ENCODE measurements at regions not wholly inside any gene's neighbourhood (a gene's known extent, or its start where the extent isn't known, plus 50 kb on each side); places are given as distances from the start of the nearest gene placed in this dataset.
A peak's percentile ranks its signal among the peaks of the same experiment; 100 is the strongest.

DNA sequence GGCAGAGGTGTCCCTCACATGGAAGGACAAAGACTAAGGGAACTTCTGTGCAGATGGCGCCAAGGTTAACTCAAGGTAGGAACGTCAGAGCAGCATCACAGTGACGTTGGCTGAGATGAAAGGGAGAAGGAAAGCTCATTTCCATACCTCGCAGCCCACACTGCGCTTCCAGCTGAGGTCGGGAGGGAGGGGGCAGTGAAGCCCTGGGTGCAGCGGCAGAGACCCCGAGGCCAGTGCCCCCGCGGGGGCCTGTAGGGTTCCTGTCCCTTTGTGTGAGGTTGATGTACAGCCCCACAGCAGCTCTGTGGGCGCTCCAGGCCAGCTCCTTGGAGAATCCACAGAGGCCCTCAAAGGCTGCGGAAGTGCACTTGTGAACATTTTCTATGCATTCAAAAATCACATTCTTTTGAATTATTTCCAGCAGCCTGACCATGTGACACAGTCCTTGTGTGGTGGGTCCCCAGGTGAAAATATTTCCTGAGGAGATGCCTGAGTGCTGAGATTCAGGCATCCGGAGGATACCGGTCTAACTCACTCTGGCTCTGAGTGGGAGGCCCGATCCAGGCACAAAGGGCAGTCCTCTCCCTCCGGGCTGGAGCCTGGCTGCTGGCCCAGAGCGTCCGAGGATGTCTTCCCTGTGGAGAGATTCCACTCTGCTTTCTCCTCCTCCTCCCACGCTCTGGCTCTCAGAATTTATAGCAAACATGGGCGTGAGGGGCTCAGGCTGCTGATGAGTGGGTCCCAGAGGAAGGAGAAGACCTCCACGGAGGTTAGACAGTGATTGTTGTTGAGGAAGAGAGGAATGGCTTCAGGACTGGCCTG, 150.7 kb downstream of the ICE1 start:
- TF ChIP-seq, protein P1, sequence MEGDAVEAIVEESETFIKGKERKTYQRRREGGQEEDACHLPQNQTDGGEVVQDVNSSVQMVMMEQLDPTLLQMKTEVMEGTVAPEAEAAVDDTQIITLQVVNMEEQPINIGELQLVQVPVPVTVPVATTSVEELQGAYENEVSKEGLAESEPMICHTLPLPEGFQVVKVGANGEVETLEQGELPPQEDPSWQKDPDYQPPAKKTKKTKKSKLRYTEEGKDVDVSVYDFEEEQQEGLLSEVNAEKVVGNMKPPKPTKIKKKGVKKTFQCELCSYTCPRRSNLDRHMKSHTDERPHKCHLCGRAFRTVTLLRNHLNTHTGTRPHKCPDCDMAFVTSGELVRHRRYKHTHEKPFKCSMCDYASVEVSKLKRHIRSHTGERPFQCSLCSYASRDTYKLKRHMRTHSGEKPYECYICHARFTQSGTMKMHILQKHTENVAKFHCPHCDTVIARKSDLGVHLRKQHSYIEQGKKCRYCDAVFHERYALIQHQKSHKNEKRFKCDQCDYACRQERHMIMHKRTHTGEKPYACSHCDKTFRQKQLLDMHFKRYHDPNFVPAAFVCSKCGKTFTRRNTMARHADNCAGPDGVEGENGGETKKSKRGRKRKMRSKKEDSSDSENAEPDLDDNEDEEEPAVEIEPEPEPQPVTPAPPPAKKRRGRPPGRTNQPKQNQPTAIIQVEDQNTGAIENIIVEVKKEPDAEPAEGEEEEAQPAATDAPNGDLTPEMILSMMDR (IDR thresholded peaks at IDR 0.05): no peak
- H3K9me3 ChIP-seq: no peaks in the 10 kb centered on the region
- H3K27me3 ChIP-seq: no peaks in the 10 kb centered on the region
- peak overlapping the region; percentile 27 to 29 for H3K27ac ChIP-seq
- no peak for DNase-seq (ENCODE audit: low spot score)
- no peaks in the 10 kb centered on the region for H3K36me3 ChIP-seq
- H3K4me3 ChIP-seq: no peak overlapping the region
- no peaks in the 10 kb centered on the region for H3K4me1 ChIP-seq

DNA sequence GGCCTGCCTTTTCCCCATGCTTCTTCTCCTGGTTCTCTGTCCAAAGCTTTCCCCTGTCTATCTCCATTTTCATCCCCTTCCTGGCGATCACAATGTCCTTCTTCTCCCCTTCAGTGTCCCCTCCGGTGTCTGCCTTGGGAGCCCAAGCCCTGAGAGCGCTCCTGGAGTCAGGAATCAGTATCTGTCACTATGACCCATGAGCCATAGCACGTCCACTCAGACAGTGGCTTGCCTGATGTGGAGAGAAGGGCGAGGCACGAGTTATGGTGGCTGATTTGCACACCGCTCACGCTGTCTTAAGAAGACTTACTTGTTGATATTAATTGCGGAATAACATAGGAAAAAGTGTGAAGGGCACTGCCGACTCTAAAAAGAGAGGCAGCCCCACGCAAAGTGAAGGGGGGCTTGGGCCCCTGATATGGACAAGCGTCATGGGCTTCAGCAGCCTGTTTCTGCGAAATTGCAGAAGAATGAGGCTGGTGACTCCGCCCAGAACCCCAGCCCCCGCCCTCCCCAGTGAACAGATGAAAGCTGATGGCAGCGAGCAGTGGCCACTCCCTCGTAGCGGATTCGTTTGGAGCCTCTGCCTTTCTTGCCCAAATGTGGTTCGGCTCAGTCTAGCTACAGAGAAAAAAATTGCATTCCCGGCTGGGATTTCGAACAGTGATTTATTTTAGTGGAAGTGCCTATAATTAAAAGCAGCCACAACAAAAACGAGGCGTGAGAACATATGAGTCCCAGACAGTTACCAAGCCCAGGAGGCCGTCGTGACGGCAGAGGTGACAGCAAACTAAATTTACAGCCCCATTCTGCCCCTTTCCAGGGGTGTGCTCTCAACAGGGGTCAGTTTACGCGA, 149.8 kb downstream of the ICE1 start:
- DNase-seq (ENCODE audit: low spot score): no peak
- Histone ChIP-seq H3K4me1 (no peaks in the 10 kb centered on the region), H3K4me3 (no peak overlapping the region), H3K27ac (peak overlapping the region; percentile 27 to 29), H3K9me3 (no peaks in the 10 kb centered on the region), H3K36me3 (no peaks in the 10 kb centered on the region), H3K27me3 (no peaks in the 10 kb centered on the region)
- TF ChIP-seq, protein P1 (IDR thresholded peaks at IDR 0.05): no peak

DNA sequence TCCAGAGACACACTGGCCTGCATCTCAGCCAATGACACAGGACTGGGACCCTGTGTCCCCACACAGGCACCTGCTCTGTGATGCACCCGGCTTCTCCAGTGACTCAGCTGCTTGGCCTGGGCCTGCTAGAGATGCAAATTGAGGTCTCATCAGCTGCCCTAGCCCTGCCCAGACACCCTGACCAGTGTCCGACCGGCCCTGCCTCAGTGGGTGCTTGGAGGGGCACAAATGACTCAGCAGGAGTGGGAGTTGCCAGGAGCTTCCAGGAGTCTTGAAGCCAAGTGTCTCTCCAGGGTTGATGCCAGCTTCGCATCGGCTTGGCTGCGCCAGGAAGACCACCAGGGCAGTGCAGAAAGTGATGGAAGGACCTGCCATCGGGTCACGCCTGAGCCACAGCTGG, 148.2 kb downstream of the ICE1 start:
- Histone ChIP-seq H3K9me3 (no peaks in the 10 kb centered on the region), H3K36me3 (no peaks in the 10 kb centered on the region), H3K27me3 (no peaks in the 10 kb centered on the region), H3K4me1 (no peaks in the 10 kb centered on the region), H3K27ac (no peak overlapping the region), H3K4me3 (no peak overlapping the region)
- TF ChIP-seq, protein P1 (IDR thresholded peaks at IDR 0.05): no peak
- no peak for DNase-seq (ENCODE audit: low spot score)

DNA sequence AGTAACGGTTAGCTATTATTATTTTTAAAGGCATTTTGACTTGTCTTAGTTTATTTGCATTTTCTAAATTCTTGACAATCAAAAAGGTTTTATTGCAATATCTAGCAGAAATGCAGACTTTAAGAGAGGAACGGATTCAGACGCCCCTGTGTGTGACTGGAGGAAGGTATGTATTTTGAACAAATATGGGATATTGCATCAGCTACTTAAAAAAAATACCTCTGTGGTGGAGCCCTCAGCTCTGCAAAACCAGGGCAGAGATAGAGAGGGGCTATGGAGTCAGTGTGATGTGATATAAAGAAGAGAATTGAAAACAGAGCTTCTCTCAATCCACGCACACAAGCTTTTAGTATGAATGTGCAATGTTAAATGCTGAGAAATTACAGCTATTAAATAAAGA, 142.4 kb downstream of the ICE1 start:
- Histone ChIP-seq H3K36me3 (no peaks in the 10 kb centered on the region), H3K4me3 (no peak overlapping the region), H3K27me3 (no peaks in the 10 kb centered on the region), H3K27ac (no peak overlapping the region), H3K4me1 (no peaks in the 10 kb centered on the region), H3K9me3 (no peaks in the 10 kb centered on the region)
- no peak for DNase-seq (ENCODE audit: low spot score)
- TF ChIP-seq, protein P1 (IDR thresholded peaks at IDR 0.05): no peak

DNA sequence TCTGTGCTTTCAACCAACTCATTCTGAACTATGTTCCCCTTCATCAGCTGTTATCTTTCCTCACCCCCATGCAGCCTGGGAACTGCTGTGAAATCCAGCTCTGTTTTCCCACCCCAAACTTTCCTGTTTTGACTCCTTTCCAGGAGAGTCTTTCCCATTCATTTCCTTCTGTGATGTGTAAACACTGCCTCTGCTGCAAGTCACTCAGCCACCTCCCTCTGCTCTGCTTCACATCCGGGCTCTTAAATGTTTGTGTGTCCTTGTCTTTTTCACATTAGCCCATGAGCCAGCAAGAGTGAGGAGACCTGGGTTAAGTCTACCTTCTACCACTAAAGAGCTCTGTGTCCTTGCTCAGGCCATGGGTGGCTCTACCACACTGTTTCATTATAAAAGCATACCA, 137.5 kb downstream of the ICE1 start:
- H3K36me3 ChIP-seq: no peaks in the 10 kb centered on the region
- TF ChIP-seq, protein P1 (IDR thresholded peaks at IDR 0.05): no peak
- no peaks in the 10 kb centered on the region for H3K4me1 ChIP-seq
- H3K4me3 ChIP-seq: no peak overlapping the region
- H3K27ac ChIP-seq: no peak overlapping the region
- H3K9me3 ChIP-seq: no peaks in the 10 kb centered on the region
- no peaks in the 10 kb centered on the region for H3K27me3 ChIP-seq
- DNase-seq (ENCODE audit: low spot score): no peak

Data from right atrium auricular region (tissue), 2 donors.